ENCODE measurements at regions not wholly inside any gene's neighbourhood (a gene's known extent, or its start where the extent isn't known, plus 50 kb on each side); places are given as distances from the start of the nearest gene placed in this dataset.

- Histone ChIP-seq H2AFZ (no peak overlapping the region), H3K4me2 (no peak overlapping the region), H3K27me3 (no peaks in the 10 kb centered on the region), H3K4me1 (ENCODE audit: insufficient read depth) (no peaks in the 10 kb centered on the region), H3K4me3 (no peak overlapping the region), H3K27ac (no peak overlapping the region), H3K9me2 (replicated peaks; ENCODE audit: insufficient read depth) (no peaks in the 10 kb centered on the region), H3K79me2 (no peaks in the 10 kb centered on the region), H3K9me3 (ENCODE audit: low read depth) (no peaks in the 10 kb centered on the region), H3K36me3 (replicated peaks; ENCODE audit: insufficient read depth, low read depth) (no peaks in the 10 kb centered on the region), H4K20me1 (ENCODE audit: insufficient read depth, poor library complexity, severe bottlenecking) (no peaks in the 10 kb centered on the region)
- TF ChIP-seq EZH2 (IDR thresholded peaks at IDR 0.05; ENCODE audit: borderline replicate concordance) (no peak), EZH2phosphoT487 (IDR thresholded peaks at IDR 0.05; ENCODE audit: low read depth, severe bottlenecking, unreplicated experiment) (no peak), CTCF (IDR thresholded peaks at IDR 0.05; ENCODE audit: poor library complexity) (no peak)
- 71% methylated on average over 3 of the region's 3 CpGs for WGBS (ENCODE audit: low lambda C conversion rate, missing lambda C conversion rate)
- DNase-seq (ENCODE audit: low spot score): no peak
Measured at GRCh38 chr1:194309269-194309668, 1122.9 kb upstream of the B3GALT2 start.

GRCh38 chr1:194300776-194301175 is 1114.4 kb upstream of the B3GALT2 start:
- no peaks in the 10 kb centered on the region for H3K9me2 ChIP-seq (replicated peaks; ENCODE audit: insufficient read depth)
- no peak overlapping the region for H3K27ac ChIP-seq
- 91% methylated on average over 4 of the region's 4 CpGs for WGBS (ENCODE audit: low lambda C conversion rate, missing lambda C conversion rate)
- no peaks in the 10 kb centered on the region for H3K36me3 ChIP-seq (replicated peaks; ENCODE audit: insufficient read depth, low read depth)
- H3K27me3 ChIP-seq: no peaks in the 10 kb centered on the region
- no peak overlapping the region for H3K4me3 ChIP-seq
- no peaks in the 10 kb centered on the region for H3K9me3 ChIP-seq (ENCODE audit: low read depth)
- TF ChIP-seq EZH2phosphoT487 (IDR thresholded peaks at IDR 0.05; ENCODE audit: low read depth, severe bottlenecking, unreplicated experiment) (no peak), EZH2 (IDR thresholded peaks at IDR 0.05; ENCODE audit: borderline replicate concordance) (no peak), CTCF (IDR thresholded peaks at IDR 0.05; ENCODE audit: poor library complexity) (no peak)
- no peaks in the 10 kb centered on the region for H3K4me1 ChIP-seq (ENCODE audit: insufficient read depth)
- H4K20me1 ChIP-seq (ENCODE audit: insufficient read depth, poor library complexity, severe bottlenecking): no peaks in the 10 kb centered on the region
- H2AFZ ChIP-seq: no peak overlapping the region
- no peak for DNase-seq (ENCODE audit: low spot score)
- no peaks in the 10 kb centered on the region for H3K79me2 ChIP-seq
- no peak overlapping the region for H3K4me2 ChIP-seq

GRCh38 chr1:194300340-194300739 is 1113.9 kb upstream of the B3GALT2 start:
- no peaks in the 10 kb centered on the region for H3K27me3 ChIP-seq
- H3K27ac ChIP-seq: no peak overlapping the region
- no peak overlapping the region for H3K4me3 ChIP-seq
- no peaks in the 10 kb centered on the region for H3K9me2 ChIP-seq (replicated peaks; ENCODE audit: insufficient read depth)
- no peak overlapping the region for H2AFZ ChIP-seq
- H3K36me3 ChIP-seq (replicated peaks; ENCODE audit: insufficient read depth, low read depth): no peaks in the 10 kb centered on the region
- H4K20me1 ChIP-seq (ENCODE audit: insufficient read depth, poor library complexity, severe bottlenecking): no peaks in the 10 kb centered on the region
- no peaks in the 10 kb centered on the region for H3K79me2 ChIP-seq
- no peak for TF ChIP-seq EZH2 (IDR thresholded peaks at IDR 0.05; ENCODE audit: borderline replicate concordance)
- no peak for TF ChIP-seq CTCF (IDR thresholded peaks at IDR 0.05; ENCODE audit: poor library complexity)
- TF ChIP-seq EZH2phosphoT487 (IDR thresholded peaks at IDR 0.05; ENCODE audit: low read depth, severe bottlenecking, unreplicated experiment): no peak
- no peak for DNase-seq (ENCODE audit: low spot score)
- 95% methylated on average over 1 of the region's 1 CpG for WGBS (ENCODE audit: low lambda C conversion rate, missing lambda C conversion rate)
- no peaks in the 10 kb centered on the region for H3K9me3 ChIP-seq (ENCODE audit: low read depth)
- no peak overlapping the region for H3K4me2 ChIP-seq
- no peaks in the 10 kb centered on the region for H3K4me1 ChIP-seq (ENCODE audit: insufficient read depth)
